DOHH2 (cell line): ENCODE measurements at regions not wholly inside any gene's neighbourhood (a gene's known extent, or its start where the extent isn't known, plus 50 kb on each side); places are given as distances from the start of the nearest gene placed in this dataset.

Experiments used
- CTCF ChIP-seq: fragments of 200-600 bp; sonication (generic); IDR thresholded peaks from one replicate; pipeline ENCODE4 v1.5.1; 2014; ENCODE audit warnings: antibody characterized with exemption, mild to moderate bottlenecking, low read depth, low read length; ENCODE audit not compliant: poor library complexity, severe bottlenecking
- EZH2phosphoT487 ChIP-seq: fragments of 200-600 bp; sonication (generic); IDR thresholded peaks from 2 replicates; pipeline ENCODE4 v1.6.1; 2017; ENCODE audit warnings: borderline replicate concordance, mild to moderate bottlenecking, antibody characterized with exemption, low read length, moderate library complexity, mixed read lengths

GRCh38 chr10:117432866-117433265, 57.6 kb upstream of the PDZD8 start:
- TF ChIP-seq CTCF (no peak), EZH2phosphoT487 (no peak)
